Liver (tissue), 3 donors: ENCODE measurements at regions not wholly inside any gene's neighbourhood (a gene's known extent, or its start where the extent isn't known, plus 50 kb on each side); places are given as distances from the start of the nearest gene placed in this dataset.

Source experiments
- EGR1 ChIP-seq, 2 donors: IDR thresholded peaks; 2 replicates each; pipeline ENCODE4 v1.6.1; 2016 to 2018; ENCODE audit warnings: antibody characterized with exemption in 2 of 2, low read depth in 2 of 2
- FOXA1 ChIP-seq: IDR thresholded peaks from 2 replicates; pipeline ENCODE4 v1.6.1; 2016; ENCODE audit warnings: antibody characterized with exemption
- FOXA2 ChIP-seq: IDR thresholded peaks from 2 replicates; pipeline ENCODE4 v1.6.1; 2016; ENCODE audit warnings: antibody characterized with exemption
- GABPA ChIP-seq, 2 donors: IDR thresholded peaks in 1 of 2; conservative IDR thresholded peaks in 1 of 2; 2 replicates each; pipeline ENCODE4 v1.6.1; 2016; ENCODE audit warnings: antibody characterized with exemption in 2 of 2, mild to moderate bottlenecking in 1 of 2, moderate library complexity in 1 of 2
- HNF4G ChIP-seq: IDR thresholded peaks from 2 replicates; pipeline ENCODE4 v1.6.1; 2016; ENCODE audit warnings: antibody characterized with exemption
- JUND ChIP-seq, 2 donors: IDR thresholded peaks; 2 replicates each; pipeline ENCODE4 v1.6.1; 2016; ENCODE audit warnings: antibody characterized with exemption in 2 of 2
- RAD21 ChIP-seq, 2 donors: IDR thresholded peaks; 2 replicates each; pipeline ENCODE4 v1.6.1; 2016; ENCODE audit warnings: antibody characterized with exemption in 2 of 2, mild to moderate bottlenecking in 2 of 2
- SP1 ChIP-seq: IDR thresholded peaks from 2 replicates; pipeline ENCODE4 v1.6.1; 2018; ENCODE audit warnings: antibody characterized with exemption, mild to moderate bottlenecking
- YY1 ChIP-seq: IDR thresholded peaks from 2 replicates; pipeline ENCODE4 v1.6.1; 2016; ENCODE audit warnings: antibody characterized with exemption, mild to moderate bottlenecking
- TF ChIP-seq, protein P1 (sequence below): IDR thresholded peaks from 2 replicates; pipeline ENCODE4 v1.6.1; 2016; ENCODE audit warnings: antibody characterized with exemption
- TF ChIP-seq, protein P2 (sequence below): fragments of 150-350 bp; IDR thresholded peaks from 2 replicates; pipeline ENCODE4 v1.5.1; 2017; ENCODE audit warnings: improper control_type of control experiment, low read depth, low read length; ENCODE audit not compliant: missing input control
- TF ChIP-seq, protein P3 (sequence below): IDR thresholded peaks from 2 replicates; pipeline ENCODE4 v1.6.1; 2016; ENCODE audit warnings: antibody characterized with exemption
- TF ChIP-seq, protein P4 (sequence below): IDR thresholded peaks from 2 replicates; pipeline ENCODE4 v1.6.1; 2016; ENCODE audit warnings: antibody characterized with exemption, mild to moderate bottlenecking
- donor health status: healthy.
- donor health status: healthy.

DNA sequence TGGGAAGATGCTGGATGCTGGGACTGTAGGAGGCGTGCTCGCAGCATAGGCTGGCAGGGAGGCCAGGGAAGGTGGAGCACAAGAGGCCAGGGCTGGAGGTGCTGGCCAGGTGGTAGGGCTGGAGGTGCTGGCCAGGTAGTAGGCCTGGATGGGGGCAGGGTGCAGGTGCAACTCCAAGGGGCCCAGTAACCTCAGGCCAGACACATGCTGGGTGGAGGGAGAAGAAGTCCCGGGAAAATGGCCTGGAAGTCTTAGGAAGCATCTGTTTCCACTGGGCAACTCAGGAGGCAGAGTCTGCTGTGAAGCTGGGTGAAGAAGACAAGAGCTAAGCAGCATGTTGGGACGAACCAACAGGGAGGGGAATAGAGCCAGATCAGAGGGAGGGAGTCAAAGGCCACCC, 665.2 kb downstream of the BCL11B start:
- no peak for TF ChIP-seq SP1
- TF ChIP-seq, protein P1, sequence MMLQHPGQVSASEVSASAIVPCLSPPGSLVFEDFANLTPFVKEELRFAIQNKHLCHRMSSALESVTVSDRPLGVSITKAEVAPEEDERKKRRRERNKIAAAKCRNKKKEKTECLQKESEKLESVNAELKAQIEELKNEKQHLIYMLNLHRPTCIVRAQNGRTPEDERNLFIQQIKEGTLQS = no peak
- TF ChIP-seq JUND (IDR thresholded peaks at IDR 0.05) = no peak
- TF ChIP-seq RAD21 (IDR thresholded peaks at IDR 0.05) = no peak
- TF ChIP-seq, protein P2, sequence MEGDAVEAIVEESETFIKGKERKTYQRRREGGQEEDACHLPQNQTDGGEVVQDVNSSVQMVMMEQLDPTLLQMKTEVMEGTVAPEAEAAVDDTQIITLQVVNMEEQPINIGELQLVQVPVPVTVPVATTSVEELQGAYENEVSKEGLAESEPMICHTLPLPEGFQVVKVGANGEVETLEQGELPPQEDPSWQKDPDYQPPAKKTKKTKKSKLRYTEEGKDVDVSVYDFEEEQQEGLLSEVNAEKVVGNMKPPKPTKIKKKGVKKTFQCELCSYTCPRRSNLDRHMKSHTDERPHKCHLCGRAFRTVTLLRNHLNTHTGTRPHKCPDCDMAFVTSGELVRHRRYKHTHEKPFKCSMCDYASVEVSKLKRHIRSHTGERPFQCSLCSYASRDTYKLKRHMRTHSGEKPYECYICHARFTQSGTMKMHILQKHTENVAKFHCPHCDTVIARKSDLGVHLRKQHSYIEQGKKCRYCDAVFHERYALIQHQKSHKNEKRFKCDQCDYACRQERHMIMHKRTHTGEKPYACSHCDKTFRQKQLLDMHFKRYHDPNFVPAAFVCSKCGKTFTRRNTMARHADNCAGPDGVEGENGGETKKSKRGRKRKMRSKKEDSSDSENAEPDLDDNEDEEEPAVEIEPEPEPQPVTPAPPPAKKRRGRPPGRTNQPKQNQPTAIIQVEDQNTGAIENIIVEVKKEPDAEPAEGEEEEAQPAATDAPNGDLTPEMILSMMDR = no peak
- TF ChIP-seq, protein P3, sequence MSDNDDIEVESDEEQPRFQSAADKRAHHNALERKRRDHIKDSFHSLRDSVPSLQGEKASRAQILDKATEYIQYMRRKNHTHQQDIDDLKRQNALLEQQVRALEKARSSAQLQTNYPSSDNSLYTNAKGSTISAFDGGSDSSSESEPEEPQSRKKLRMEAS = no peak
- no peak for TF ChIP-seq GABPA (IDR thresholded peaks at IDR 0.05 in 1 of 2, conservative IDR thresholded peaks at IDR 0.05 in 1 of 2)
- no peak for TF ChIP-seq FOXA2
- TF ChIP-seq, protein P4, sequence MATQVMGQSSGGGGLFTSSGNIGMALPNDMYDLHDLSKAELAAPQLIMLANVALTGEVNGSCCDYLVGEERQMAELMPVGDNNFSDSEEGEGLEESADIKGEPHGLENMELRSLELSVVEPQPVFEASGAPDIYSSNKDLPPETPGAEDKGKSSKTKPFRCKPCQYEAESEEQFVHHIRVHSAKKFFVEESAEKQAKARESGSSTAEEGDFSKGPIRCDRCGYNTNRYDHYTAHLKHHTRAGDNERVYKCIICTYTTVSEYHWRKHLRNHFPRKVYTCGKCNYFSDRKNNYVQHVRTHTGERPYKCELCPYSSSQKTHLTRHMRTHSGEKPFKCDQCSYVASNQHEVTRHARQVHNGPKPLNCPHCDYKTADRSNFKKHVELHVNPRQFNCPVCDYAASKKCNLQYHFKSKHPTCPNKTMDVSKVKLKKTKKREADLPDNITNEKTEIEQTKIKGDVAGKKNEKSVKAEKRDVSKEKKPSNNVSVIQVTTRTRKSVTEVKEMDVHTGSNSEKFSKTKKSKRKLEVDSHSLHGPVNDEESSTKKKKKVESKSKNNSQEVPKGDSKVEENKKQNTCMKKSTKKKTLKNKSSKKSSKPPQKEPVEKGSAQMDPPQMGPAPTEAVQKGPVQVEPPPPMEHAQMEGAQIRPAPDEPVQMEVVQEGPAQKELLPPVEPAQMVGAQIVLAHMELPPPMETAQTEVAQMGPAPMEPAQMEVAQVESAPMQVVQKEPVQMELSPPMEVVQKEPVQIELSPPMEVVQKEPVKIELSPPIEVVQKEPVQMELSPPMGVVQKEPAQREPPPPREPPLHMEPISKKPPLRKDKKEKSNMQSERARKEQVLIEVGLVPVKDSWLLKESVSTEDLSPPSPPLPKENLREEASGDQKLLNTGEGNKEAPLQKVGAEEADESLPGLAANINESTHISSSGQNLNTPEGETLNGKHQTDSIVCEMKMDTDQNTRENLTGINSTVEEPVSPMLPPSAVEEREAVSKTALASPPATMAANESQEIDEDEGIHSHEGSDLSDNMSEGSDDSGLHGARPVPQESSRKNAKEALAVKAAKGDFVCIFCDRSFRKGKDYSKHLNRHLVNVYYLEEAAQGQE = no peak
- TF ChIP-seq HNF4G = no peak
- no peak for TF ChIP-seq FOXA1
- no peak for TF ChIP-seq YY1
- TF ChIP-seq EGR1 (IDR thresholded peaks at IDR 0.05; ENCODE audit: low read depth in 2 of 2) = no peak
